HG02981 (cell line): ENCODE measurements at regions not wholly inside any gene's neighbourhood (a gene's known extent, or its start where the extent isn't known, plus 50 kb on each side); places are given as distances from the start of the nearest gene placed in this dataset.

Experiments used
- ATAC-seq: cut with Tn5 transposase; IDR thresholded peaks from one replicate; pipeline ENCODE4 v1.9.1; 2021; ENCODE audit warnings: mild to moderate bottlenecking, moderate library complexity; ENCODE audit not compliant: unreplicated experiment

DNA sequence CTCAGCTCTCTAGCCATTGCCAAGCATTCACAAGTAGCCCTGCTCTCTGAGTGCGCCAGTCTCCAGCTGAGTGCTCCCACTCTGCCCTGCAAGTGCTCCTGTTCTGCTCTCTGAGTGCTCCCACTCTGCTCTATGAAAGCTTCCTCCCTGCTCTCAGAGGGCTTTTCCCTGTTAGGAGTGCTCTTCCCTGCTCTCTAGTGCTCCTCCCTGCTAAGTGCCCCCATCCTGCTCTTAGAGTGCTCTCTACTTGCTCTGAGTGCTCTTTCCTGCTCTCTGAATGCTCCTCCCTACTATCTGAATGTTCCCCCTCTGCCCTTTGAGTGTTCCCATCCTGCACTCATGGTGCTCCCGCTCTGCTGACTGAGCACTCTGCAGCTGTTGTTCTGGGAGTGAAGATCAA, 555.4 kb downstream of the NPHP4 start:
- ATAC-seq = no peak

DNA sequence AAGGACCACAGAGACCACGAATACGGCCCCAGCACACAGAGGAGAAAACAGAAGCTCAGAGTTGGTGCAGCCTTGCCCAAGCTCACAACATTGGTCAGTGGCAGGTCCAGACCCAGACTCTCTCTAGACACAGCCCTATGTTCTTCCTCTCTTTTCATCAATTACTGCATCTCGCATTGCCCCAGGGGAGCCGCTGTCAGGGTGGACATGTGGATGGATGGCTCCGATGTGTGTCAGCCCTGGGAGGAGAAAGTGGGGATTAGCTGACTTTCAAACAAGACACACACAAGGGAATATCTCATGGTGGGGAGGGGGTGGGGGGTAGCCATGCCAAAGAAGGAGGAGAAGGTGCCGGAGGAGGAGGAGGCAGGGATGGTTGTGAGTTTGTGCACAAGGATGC, 556.8 kb downstream of the NPHP4 start:
- ATAC-seq = no peak

DNA sequence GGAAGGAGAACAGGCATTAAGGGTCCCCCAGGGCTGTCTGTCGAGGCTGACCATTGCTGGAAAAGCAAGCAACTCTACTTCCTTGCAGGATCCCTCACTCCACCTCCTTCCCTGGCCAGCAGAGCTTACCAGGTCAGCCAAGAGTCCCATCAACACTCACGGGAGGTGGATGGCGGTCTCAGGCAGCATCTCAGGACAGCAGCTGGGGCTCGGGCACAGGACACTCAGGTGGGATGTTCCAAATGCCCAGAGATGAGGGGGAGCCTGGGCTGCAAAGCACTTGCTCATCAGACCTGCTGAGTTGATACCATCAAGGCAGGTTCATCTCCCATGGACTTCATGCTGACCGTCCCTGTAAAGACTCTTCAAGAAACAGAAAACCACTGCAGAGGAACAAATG, 559.8 kb downstream of the NPHP4 start:
- ATAC-seq = no peak

DNA sequence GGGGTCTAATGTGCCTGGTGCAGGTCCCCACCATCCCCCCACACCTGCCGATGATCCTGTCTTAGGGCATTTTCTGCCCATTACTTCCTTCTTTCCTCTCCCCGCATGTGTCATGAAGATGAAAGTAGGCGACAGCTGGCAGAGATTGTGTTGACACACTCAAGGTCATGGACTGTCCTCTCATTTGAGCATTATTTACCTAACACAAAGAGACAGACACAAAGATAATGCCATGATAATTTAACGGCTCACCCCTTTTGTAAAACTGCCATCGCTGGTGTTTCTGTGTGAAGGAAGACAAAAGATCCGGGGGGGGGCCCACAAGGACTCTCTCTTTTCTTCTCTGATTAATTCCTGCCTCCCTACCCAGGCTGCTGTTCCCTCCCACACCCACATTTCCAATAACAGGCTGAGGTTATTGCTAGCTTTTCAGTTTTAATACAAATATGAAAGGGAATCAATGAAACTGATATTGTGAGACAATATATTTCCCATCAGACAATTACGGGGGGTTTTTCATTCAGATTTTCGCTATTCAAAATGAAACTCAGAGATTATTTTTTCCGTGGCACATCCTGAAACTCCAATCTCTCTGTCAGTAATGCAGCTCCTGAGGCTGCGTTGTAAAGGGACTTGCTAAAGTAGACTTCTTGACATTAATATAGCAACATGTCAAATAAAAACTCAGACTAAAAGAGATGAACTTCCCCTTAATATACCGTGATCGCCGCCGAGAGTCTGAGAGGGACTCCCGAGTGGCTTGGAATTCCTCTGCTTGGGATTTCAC, 561.1 kb downstream of the NPHP4 start:
- no peak for ATAC-seq

DNA sequence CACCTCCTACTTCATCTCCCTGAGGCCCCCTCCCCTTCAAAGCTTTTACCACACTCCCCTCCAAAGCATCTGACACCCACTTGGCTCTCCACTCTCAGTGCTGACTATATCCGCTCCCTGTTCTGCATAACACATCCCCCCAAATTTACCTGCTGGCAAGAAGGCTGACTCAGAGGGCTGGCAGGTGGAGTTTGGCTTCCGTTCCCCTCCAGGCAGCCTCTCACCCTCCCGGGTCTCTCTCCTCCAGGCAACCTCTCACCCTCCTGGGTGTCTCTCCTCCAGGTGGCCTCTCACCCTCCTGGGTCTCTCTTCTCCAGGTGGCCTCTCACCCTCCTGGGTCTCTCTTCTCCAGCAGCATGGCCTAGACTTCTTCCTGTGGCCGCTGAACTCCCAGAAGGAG, 562.1 kb downstream of the NPHP4 start:
- no peak for ATAC-seq

DNA sequence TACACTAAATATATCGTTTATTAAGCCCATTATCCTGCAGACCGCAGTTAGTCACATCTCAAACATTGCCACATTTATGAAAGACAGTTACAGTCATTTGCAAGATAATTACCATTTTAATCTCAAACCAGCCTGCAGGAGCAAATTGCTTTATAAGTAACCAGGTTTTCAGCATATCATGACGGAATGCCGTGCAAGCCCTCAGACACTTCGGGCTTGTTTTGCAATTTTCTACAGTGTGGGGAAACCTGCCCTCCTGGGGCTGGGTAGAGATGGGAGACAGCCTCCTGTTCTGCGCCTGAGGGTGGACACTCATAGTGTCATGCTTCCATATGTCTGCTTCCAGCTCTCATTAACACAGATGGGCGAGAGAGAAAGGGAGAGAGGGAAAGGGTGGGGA, 563.9 kb downstream of the NPHP4 start:
- no peak for ATAC-seq

DNA sequence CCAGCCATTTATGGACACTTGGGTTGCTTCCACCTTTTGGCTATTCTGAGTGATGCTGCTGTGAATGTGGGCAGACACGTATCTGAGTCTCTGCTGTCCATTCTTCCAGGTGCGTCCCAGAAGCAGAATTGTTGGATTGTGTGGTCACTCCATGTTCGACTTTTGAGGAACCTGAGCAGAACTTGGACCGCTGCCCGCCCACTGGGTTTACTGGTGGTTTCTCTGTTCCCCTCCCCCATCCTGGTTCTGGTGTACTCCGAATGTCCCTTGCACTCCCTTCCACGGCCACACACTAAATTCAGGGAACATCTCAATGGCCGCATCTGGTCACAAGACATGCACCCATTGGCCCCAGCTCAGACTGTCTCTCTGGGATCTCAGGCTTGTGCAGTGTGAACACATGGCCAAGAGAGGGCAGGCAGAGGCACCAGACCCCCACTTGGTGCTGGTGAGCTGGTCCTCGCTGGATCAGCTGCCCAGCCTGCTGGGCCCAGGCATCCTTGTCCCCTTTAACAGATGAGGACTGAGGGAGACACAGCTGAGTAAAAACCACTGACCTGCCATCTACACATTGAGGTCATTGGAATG, 565.1 kb downstream of the NPHP4 start:
- ATAC-seq = no peak

DNA sequence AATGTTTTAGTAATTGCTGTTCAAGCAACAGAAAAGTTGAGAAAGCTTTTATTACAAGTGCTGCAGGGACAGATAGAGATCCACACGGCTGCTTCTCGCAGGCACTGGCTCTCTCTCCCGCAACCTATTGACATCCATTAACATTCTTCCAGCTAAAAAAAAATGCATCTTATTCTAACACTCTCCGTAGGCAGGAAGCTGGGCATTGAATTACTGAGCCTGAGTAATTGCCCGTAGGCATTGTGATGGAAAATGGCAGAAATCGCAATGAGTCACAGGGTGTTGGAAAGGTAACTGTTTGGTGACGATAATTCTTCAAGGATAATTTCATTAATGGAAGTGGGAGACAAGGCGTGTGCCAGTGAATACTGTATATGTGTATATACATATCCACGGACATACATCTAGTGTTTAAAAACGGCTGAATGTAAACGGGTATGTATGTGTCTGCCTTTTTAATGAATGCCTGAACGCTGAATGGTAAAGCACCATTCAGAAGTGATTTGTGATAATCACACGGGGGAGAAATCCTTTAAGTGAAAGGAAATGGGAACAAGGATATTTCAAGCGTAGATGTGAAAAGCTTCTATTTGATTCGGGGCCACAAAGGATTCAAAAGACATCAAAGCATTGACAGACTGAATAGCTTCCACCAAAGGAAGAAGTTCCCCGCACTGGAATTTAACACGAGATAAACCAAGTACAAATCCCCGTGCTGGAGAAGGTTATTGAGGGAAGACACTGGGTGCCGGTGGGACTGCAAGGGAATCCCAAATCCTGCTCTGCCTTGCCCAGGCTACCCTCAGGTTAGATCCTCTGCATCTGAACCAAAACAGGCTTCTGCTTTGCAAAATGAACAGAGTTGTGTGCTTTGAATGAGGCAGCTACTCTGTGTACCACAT, 567.2 kb downstream of the NPHP4 start:
- ATAC-seq = no peak

DNA sequence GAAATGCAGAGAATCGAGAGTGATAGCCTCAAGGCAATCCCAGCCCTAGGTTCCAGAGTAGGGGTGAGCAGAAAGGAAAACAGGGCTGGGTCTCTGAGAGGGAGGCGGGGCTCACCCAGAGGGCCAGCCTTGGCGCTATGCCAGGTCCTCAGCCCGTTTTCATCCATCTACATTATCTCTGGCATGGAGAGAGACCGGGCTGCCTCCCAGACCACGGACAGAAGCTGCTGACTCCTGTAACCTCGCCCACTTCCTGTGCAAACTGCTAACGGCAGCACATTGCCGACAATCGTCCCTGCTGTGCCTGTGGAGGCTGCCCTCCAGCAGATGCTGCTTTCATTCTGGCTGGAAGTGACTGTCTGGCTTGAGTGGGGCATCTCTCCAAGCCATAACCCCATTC, 569.1 kb downstream of the NPHP4 start:
- no peak for ATAC-seq

DNA sequence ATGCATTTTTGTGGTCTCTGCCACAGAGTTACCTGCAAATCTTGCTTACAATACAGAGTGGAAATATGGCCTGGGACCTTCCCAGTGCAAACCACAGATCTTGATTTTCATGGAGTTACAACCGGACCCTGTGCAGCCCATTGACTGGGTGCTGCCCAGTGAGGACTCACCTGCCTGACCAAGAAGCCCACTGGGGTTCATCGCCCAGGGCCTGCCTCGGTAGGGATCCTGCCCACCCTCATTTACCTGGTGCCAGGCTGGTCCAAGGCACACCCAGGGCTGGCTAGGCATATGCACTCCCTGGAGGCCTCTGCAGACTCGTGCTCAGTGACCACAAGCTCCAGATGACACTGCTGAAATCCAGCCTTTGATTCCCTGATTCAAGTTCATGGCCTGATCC, 572.7 kb downstream of the NPHP4 start:
- no peak for ATAC-seq

DNA sequence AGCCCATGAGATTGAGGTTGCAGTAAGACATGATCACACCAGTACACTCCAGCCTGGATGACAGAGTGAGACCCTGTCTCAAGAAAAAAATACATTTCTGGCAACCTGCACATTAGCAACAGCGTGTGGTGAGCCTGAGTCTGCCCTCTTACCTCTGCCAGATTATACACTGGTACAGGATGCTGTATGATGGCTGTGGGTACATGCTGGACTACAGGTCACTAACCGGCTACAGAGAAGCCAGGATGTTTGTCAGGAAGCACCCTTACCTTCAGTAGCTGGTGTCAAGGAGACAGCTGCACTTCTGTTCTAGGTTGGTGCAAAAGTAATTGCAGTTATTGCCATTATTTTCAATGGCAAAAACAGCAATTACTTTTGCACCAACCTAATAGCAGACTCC, 575.7 kb downstream of the NPHP4 start:
- ATAC-seq = no peak

DNA sequence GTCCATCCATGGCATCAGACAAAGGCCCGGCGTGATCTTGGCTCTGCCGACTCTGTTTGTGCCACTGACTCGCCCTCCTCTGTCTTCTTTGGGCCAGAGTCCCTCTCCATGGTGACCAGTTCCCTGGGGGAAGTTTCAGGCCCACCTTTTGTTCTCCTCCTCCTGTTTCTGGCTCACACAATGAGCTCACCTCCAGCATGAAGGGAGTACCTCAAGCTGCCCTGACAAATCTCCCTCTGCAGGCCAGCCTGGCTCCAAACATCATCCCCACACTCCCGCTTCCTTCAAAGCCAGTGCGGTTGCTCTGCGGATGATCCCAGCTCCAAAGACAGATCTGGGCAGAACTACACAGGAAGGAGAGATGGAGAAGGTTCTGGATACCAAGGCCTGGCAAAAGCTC, 576.6 kb downstream of the NPHP4 start:
- no peak for ATAC-seq

DNA sequence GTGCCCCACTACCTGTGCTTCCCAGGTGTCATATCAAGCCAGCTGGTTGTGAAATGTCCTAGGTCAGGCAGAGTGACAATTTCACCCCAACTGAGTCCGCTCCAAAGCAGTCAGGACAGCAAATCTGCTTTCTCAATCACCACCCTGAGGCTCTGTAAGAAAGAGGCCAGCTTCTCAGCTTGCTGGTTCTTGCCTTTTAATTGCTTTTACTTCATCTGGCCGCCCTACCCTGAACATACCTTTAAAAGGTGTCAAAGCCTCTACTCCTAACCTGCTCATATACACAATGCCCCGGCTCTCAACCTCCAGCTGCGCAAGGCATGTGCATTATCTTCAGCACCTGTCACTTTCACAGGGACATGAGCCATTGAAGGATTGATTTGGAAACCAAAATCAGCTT, 581.6 kb downstream of the NPHP4 start:
- no peak for ATAC-seq

DNA sequence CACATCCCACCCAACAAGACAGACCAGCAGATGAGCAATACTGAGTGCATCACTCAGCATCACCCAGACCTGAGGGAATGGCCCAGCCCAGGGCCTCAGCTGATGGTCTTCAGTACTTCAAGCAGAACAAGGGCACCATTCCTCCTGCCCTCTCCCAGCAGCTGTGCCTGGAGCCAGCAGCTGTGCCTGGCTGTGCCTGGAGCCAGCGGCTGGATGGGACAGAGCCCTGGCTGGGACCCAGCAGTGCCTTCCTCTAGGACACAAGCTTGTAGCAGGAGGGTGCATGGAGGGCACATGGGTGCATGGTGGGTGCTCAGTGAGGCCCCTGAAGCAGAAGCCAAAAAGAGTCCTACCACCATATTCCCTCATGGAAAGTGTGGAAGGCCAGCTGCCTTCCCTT, 583.8 kb downstream of the NPHP4 start:
- ATAC-seq = no peak

DNA sequence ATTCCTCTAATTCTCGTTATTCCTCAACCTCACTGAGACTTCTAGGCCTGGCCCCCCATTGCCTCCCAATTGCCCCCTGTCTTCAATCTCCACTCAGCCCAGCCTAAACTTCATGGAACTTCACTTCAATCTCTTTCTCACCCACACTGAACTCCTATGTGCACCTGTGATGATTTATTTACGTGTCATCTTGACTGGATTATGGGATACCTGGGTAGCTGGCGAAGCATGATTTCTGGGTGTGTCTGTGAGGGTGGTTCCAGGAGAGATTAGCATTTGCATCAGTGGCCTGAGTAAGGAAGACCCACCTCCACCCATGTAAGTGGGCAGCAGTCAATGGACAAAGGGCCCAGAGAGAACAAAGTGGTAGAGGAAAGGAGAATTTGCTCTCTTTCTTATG, 587.0 kb downstream of the NPHP4 start:
- no peak for ATAC-seq

DNA sequence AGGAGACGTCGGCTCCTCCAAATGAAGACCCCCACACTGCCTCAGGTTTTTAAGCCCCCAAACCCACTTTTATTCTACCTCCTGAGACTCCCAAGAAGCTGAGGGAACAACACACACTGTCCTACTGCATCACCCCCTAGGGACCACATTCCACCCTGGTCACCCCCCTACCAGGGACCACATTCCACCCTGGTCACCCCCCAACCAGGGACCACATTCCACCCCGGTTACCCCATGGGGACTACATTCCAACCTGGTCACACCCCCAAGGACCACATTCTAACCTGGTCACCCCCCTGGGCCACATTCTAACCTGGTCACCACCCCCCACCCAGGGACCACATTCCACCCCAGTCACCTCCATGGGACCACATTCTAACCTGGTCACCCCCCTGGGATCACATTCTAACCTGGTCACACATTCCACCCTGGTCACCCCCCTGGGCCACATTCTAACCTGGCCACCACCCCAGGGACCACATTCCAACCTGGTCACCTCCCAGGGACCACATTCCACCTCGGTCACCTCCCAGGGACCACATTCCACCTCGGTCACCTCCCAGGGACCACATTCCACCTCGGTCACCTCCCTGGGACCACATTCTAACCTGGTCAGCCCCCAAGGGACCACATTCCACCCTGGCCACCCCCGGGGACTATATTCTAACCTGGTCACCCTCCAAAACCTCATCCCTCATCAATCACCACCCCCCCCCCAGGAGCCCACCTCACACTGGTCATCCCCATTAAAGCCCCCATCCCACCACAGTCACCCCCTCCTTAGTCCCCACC, 587.6 kb downstream of the NPHP4 start:
- ATAC-seq = no peak

DNA sequence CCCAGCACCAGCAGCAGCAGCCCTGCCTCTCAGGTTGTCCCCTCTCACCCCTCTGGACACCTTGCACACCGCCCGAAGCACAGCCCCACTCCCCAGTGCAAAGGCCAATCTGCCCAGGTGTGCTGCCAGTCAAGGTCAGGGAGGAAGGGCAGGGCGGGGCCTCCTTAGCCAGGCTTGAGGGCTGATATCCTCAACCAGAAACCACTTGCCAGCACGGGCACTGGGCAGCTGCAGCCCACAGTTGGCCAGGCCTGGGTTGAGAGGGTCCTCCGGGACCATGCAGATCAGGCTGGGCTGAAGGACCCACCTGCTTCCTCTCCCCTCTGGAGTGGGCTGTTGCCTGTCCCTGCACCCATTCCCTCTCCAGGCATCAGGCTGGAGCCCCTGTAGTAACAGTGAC, 588.3 kb downstream of the NPHP4 start:
- no peak for ATAC-seq

DNA sequence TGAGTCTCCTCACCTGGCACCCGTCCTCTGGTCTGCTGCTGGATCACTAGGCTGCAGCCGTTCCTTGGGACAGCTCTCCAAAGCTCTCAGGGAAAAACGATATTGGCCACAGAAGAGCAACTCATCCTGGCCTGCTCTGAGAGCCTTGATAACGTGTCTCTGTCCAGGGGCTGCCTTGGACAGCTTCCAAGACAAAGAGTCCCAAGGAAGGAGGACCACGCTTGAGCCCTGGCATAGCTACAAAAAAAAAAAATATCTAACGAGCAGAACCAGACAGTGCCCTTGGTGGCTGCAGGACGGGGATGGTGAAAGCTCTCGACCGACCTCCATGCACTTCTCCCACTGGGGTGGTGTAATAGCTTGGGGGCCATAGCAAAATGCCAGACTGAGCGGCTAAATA, 589.6 kb downstream of the NPHP4 start:
- ATAC-seq = no peak

DNA sequence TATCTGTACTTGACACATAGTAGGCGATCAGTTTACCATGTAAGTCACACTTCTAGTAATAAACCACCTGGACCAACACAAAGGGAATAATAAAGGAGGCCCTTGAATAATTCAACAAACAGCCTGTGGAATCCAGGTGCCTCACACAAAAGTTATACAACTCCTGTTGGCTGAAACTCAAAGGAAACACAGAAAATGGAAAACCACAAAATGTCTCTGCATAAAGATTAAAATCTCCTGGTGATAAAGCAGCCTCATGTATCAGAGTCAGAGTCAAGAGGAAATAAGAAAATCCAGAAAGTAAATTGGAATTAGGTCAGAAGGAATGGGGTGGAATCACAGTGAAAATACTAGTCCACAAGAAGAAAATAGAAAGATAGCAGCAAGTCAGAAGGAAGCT, 592.5 kb downstream of the NPHP4 start:
- ATAC-seq = no peak

DNA sequence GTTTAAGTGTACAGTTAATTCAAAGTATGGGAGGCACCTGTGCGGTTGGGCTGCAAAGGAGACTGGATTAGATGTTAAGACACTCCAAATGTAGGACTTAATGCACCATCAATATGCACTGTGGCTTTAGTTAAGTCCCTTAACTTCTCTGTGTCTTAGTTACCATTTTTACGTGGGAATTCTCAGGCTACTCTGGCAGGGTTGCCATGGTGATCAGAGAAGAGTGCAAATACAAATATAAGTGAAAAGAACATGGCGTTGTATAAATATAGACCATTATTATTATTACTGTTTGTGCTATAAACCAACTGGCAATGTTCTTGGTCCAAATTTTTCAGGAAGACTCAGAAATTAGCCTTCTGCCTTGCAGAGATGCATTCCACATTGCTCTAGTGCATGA, 595.6 kb downstream of the NPHP4 start:
- no peak for ATAC-seq

DNA sequence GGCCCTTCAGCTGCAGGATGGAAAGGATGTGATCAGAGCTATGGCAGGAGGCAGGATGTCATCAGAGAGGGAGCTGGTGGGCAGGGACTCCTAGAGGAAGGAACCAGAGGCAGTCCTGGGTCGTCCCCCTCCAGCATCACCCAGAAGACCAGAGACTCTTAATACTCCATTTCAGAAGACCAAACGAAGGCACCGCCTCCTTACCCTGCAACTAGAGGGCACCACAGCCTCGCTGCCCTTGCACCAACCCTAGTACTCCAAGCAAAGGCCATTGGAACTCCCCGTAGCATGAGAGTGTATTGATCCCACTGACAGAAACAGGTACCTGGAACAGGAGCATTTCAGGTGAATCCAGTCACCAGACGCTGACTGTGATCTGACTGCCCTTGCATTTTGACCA, 598.1 kb downstream of the NPHP4 start:
- no peak for ATAC-seq
